Ishikawa (cell line): ENCODE measurements at regions not wholly inside any gene's neighbourhood (a gene's known extent, or its start where the extent isn't known, plus 50 kb on each side); places are given as distances from the start of the nearest gene placed in this dataset.

ENCODE experiments used
- CEBPB ChIP-seq: IDR thresholded peaks from 2 replicates; pipeline ENCODE4 v1.6.1; 2012
- CREB1 ChIP-seq: IDR thresholded peaks from 2 replicates; pipeline ENCODE4 v1.6.1; 2012; ENCODE audit warnings: low read depth
- EGR1 ChIP-seq: IDR thresholded peaks from 2 replicates; pipeline ENCODE4 v1.6.1; 2012
- EP300 ChIP-seq: IDR thresholded peaks from 2 replicates; pipeline ENCODE4 v1.6.1; 2012; ENCODE audit warnings: borderline replicate concordance
- FOXM1 ChIP-seq: IDR thresholded peaks from 2 replicates; pipeline ENCODE4 v1.6.1; 2012; ENCODE audit warnings: low read depth, borderline replicate concordance
- MAX ChIP-seq: IDR thresholded peaks from 2 replicates; pipeline ENCODE4 v1.6.1; 2012
- NFIC ChIP-seq: IDR thresholded peaks from 2 replicates; pipeline ENCODE4 v1.6.1; 2012
- RAD21 ChIP-seq: IDR thresholded peaks from 2 replicates; pipeline ENCODE4 v1.6.1; 2012; ENCODE audit warnings: low read depth
- REST ChIP-seq: IDR thresholded peaks from 2 replicates; pipeline ENCODE4 v1.6.1; 2012; ENCODE audit warnings: low read depth, mild to moderate bottlenecking
- TAF1 ChIP-seq: IDR thresholded peaks from 2 replicates; pipeline ENCODE4 v1.6.1; 2012; ENCODE audit warnings: low read depth, mild to moderate bottlenecking
- TCF12 ChIP-seq: IDR thresholded peaks from 2 replicates; pipeline ENCODE4 v1.6.1; 2012; ENCODE audit warnings: low read depth
- TEAD4 ChIP-seq: IDR thresholded peaks from 2 replicates; pipeline ENCODE4 v1.6.1; 2012
- USF1 ChIP-seq: IDR thresholded peaks from 2 replicates; pipeline ENCODE4 v1.6.1; 2012
- YY1 ChIP-seq: IDR thresholded peaks from 2 replicates; pipeline ENCODE4 v1.6.1; 2012; ENCODE audit warnings: low read depth
- ZBTB7A ChIP-seq: IDR thresholded peaks from 2 replicates; pipeline ENCODE4 v1.6.1; 2012; ENCODE audit warnings: low read depth

GRCh38 chr1:193549081-193549480 is 362.7 kb upstream of the B3GALT2 start:
- no peak for TF ChIP-seq MAX
- no peak for TF ChIP-seq TEAD4
- no peak for TF ChIP-seq EGR1
- TF ChIP-seq RAD21: no peak
- TF ChIP-seq CEBPB: no peak
- no peak for TF ChIP-seq FOXM1
- no peak for TF ChIP-seq ZBTB7A
- no peak for TF ChIP-seq TCF12
- TF ChIP-seq USF1: no peak
- no peak for TF ChIP-seq NFIC
- no peak for TF ChIP-seq CREB1
- no peak for TF ChIP-seq EP300
- TF ChIP-seq YY1: no peak
- TF ChIP-seq TAF1: no peak
- TF ChIP-seq REST: no peak

- no peak for TF ChIP-seq FOXM1
- TF ChIP-seq NFIC: no peak
- TF ChIP-seq CEBPB: no peak
- TF ChIP-seq TEAD4: no peak
- TF ChIP-seq ZBTB7A: no peak
- TF ChIP-seq EP300: no peak
- TF ChIP-seq USF1: no peak
- no peak for TF ChIP-seq CREB1
- no peak for TF ChIP-seq EGR1
- no peak for TF ChIP-seq RAD21
- no peak for TF ChIP-seq TAF1
- TF ChIP-seq TCF12: no peak
- TF ChIP-seq REST: no peak
- no peak for TF ChIP-seq MAX
- TF ChIP-seq YY1: no peak
Observed at GRCh38 chr1:193545171-193545570, 358.8 kb upstream of the B3GALT2 start.

GRCh38 chr1:193543259-193543658 is 356.8 kb upstream of the B3GALT2 start:
- TF ChIP-seq MAX (no peak), USF1 (no peak), RAD21 (no peak), YY1 (no peak)

GRCh38 chr1:193542690-193543089 is 356.3 kb upstream of the B3GALT2 start:
- no peak for TF ChIP-seq TEAD4
- TF ChIP-seq CEBPB: no peak
- TF ChIP-seq REST: no peak
- no peak for TF ChIP-seq CREB1
- TF ChIP-seq TAF1: no peak
- no peak for TF ChIP-seq EP300
- TF ChIP-seq RAD21: no peak
- TF ChIP-seq MAX: no peak
- no peak for TF ChIP-seq ZBTB7A
- TF ChIP-seq TCF12: no peak
- TF ChIP-seq USF1: no peak
- no peak for TF ChIP-seq NFIC
- TF ChIP-seq YY1: no peak
- no peak for TF ChIP-seq EGR1
- TF ChIP-seq FOXM1: no peak
